CD14-positive monocyte (primary cell): ENCODE measurements at regions not wholly inside any gene's neighbourhood (a gene's known extent, or its start where the extent isn't known, plus 50 kb on each side); places are given as distances from the start of the nearest gene placed in this dataset.

Source experiments
- DNase-seq, 3 donors: peaks; one replicate each; pipeline ENCODE4 v3.0.0-alpha.2; 2011 to 2022
- H2AFZ ChIP-seq: 2 replicates; pipeline ENCODE4 v1.6.0; 2012; ENCODE audit warnings: mild to moderate bottlenecking, low read depth, low read length, inconsistent platforms; ENCODE audit not compliant: insufficient read depth, poor library complexity, severe bottlenecking
- H3K27ac ChIP-seq, 2 donors: 1 replicate in 1 of 2; 2 replicates in 1 of 2; pipeline ENCODE4 v1.5.1; 2012 to 2013; ENCODE audit warnings: low read length in 2 of 2, control low read depth in 1 of 2, inconsistent platforms in 1 of 2, low read depth in 1 of 2, mild to moderate bottlenecking in 1 of 2
- H3K27me3 ChIP-seq, 2 donors: one replicate each; pipeline versions ENCODE4 v1.6.0 to v1.6.1; 2011 to 2013; ENCODE audit warnings: low read length in 2 of 2; ENCODE audit not compliant: control insufficient read depth in 2 of 2, insufficient read depth in 2 of 2
- H3K36me3 ChIP-seq, 2 donors: replicated peaks in 1 of 2; 1 replicate in 1 of 2; 2 replicates in 1 of 2; pipeline versions ENCODE4 v1.5.1 to v1.6.1; 2012 to 2013; ENCODE audit warnings: low read length in 2 of 2, control low read depth in 1 of 2, inconsistent platforms in 1 of 2, mild to moderate bottlenecking in 1 of 2; ENCODE audit not compliant: insufficient read depth in 2 of 2, control insufficient read depth in 1 of 2
- H3K4me1 ChIP-seq, 2 donors: 1 replicate in 1 of 2; 2 replicates in 1 of 2; pipeline versions ENCODE4 v1.5.1 to v1.6.1; 2012 to 2013; ENCODE audit warnings: low read length in 2 of 2, control low read depth in 1 of 2, inconsistent platforms in 1 of 2, mild to moderate bottlenecking in 1 of 2, moderate library complexity in 1 of 2; ENCODE audit not compliant: insufficient read depth in 2 of 2, control insufficient read depth in 1 of 2
- H3K4me2 ChIP-seq: replicated peaks from 2 replicates; pipeline ENCODE3; 2012; ENCODE audit warnings: low read length, moderate library complexity, mild to moderate bottlenecking; ENCODE audit not compliant: poor library complexity, severe bottlenecking; ENCODE audit errors: extremely low read depth
- H3K4me3 ChIP-seq, 3 experiments: fragments of 200-600 bp in 1 of 3; sonication (generic) in 1 of 3; replicated peaks in 1 of 3; 1 replicate in 2 of 3; 2 replicates in 1 of 3; pipeline ENCODE4 v1.5.1; 2011 to 2013; ENCODE audit warnings: low read length in 3 of 3, mild to moderate bottlenecking in 3 of 3, control low read depth in 2 of 3, low read depth in 2 of 3, inconsistent platforms in 1 of 3, moderate library complexity in 1 of 3
- H3K79me2 ChIP-seq: 2 replicates; pipeline ENCODE4 v1.6.0; 2012; ENCODE audit warnings: mild to moderate bottlenecking, control low read depth, inconsistent platforms, low read length, moderate library complexity; ENCODE audit not compliant: insufficient read depth
- H3K9ac ChIP-seq: 2 replicates; pipeline ENCODE4 v1.6.0; 2017; ENCODE audit warnings: low read length, mild to moderate bottlenecking; ENCODE audit not compliant: insufficient read depth, poor library complexity, severe bottlenecking
- H3K9me3 ChIP-seq, 2 donors: replicated peaks in 1 of 2; 1 replicate in 1 of 2; 2 replicates in 1 of 2; pipeline versions ENCODE4 v1.5.1 to v1.6.1; 2012 to 2013; ENCODE audit warnings: low read length in 2 of 2, control low read depth in 1 of 2; ENCODE audit not compliant: control insufficient read depth in 1 of 2, insufficient read depth in 1 of 2
- H4K20me1 ChIP-seq: 2 replicates; pipeline ENCODE4 v1.6.0; 2012; ENCODE audit warnings: mild to moderate bottlenecking, low read length, control low read depth, moderate library complexity; ENCODE audit not compliant: insufficient read depth
- H3K27ac Mint-ChIP-seq, 7 donors: one replicate each; pipeline ENCODE4 v1.8.0; 2020; ENCODE audit warnings: mild to moderate bottlenecking in 7 of 7, mixed read lengths in 7 of 7, moderate library complexity in 6 of 7, inconsistent platforms in 2 of 7
- H3K27me3 Mint-ChIP-seq, 3 donors: one replicate each; pipeline ENCODE4 v1.8.0; 2021 to 2022; ENCODE audit warnings: low read depth in 3 of 3, mild to moderate bottlenecking in 3 of 3, mixed read lengths in 3 of 3, moderate library complexity in 3 of 3, inconsistent platforms in 1 of 3
- H3K36me3 Mint-ChIP-seq, 2 donors: one replicate each; pipeline ENCODE4 v1.8.0; 2020; ENCODE audit warnings: mixed read lengths in 2 of 2, inconsistent platforms in 1 of 2, mild to moderate bottlenecking in 1 of 2
- H3K4me1 Mint-ChIP-seq: one replicate; pipeline ENCODE4 v1.8.0; 2020; ENCODE audit warnings: mild to moderate bottlenecking, mixed read lengths
- H3K4me3 Mint-ChIP-seq, 2 donors: one replicate each; pipeline ENCODE4 v1.8.0; 2020; ENCODE audit warnings: mild to moderate bottlenecking in 2 of 2, mixed read lengths in 2 of 2, moderate library complexity in 1 of 2
- H3K9me3 Mint-ChIP-seq, 7 donors: one replicate each; pipeline ENCODE4 v1.8.0; 2020 to 2022; ENCODE audit warnings: mixed read lengths in 7 of 7, mild to moderate bottlenecking in 6 of 7, moderate library complexity in 6 of 7, inconsistent platforms in 2 of 7
- WGBS: methylation state at CpG from one replicate; pipeline ENCODE4 v1.1.5; 2013; ENCODE audit warnings: missing lambda C conversion rate; ENCODE audit not compliant: insufficient coverage; 5-methylcytosine and 5-hydroxymethylcytosine counted together
- intact Hi-C, 2 donors: fragments of 100-400 bp; cut with micrococcal nuclease; formaldehyde crosslinking; loops; one replicate each; pipeline versions ENCODE4 v1.15.0 to v1.15.1; 2023
- TF ChIP-seq, protein P1 (sequence below): fragments of 200-600 bp; IDR thresholded peaks from one replicate; pipeline ENCODE4 v1.8.0; 2022; ENCODE audit warnings: antibody characterized with exemption, mild to moderate bottlenecking

DNA sequence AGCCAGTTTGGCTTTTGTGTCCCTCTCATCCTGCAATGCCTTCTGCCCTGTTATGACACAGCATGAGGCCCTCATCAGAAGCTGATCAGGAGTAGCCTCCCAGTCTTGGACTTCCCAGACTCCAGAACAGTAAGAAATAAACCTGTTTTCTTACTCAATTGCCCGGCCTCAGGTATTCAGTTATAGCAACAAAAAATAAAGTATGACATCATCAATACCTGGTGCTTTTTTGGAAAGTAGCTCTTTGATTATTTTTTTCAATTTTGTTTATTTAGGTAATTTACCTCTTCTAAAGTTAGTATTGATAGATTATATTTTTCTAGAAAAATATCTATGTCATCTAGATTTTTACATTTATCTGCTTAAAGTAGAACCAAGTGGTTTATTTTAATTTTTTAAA, 112.8 kb upstream of the CES5A start:
- WGBS, result no CpG with 5 or more reads among the region's 1 CpG
- H3K27ac Mint-ChIP-seq, result no peak overlapping the region
- Histone ChIP-seq H3K9ac (no peak overlapping the region), H3K4me2 (no peak overlapping the region), H3K27me3 (no peaks in the 10 kb centered on the region), H2AFZ (no peak overlapping the region), H3K27ac (no peak overlapping the region), H3K79me2 (no peaks in the 10 kb centered on the region), H3K36me3 (no peaks in the 10 kb centered on the region), H3K4me1 (no peaks in the 10 kb centered on the region), H3K9me3 (peaks cover 0 to 9% of the 10 kb centered on the region in 2 donors), H3K4me3 (no peak overlapping the region), H4K20me1 (no peaks in the 10 kb centered on the region)
- H3K4me1 Mint-ChIP-seq, result no peaks in the 10 kb centered on the region
- DNase-seq, result no peak
- no peak overlapping the region for H3K4me3 Mint-ChIP-seq
- H3K27me3 Mint-ChIP-seq, result peaks cover 2 to 9% (median 7%) of the 10 kb centered on the region in 3 donors
- TF ChIP-seq, protein P1, sequence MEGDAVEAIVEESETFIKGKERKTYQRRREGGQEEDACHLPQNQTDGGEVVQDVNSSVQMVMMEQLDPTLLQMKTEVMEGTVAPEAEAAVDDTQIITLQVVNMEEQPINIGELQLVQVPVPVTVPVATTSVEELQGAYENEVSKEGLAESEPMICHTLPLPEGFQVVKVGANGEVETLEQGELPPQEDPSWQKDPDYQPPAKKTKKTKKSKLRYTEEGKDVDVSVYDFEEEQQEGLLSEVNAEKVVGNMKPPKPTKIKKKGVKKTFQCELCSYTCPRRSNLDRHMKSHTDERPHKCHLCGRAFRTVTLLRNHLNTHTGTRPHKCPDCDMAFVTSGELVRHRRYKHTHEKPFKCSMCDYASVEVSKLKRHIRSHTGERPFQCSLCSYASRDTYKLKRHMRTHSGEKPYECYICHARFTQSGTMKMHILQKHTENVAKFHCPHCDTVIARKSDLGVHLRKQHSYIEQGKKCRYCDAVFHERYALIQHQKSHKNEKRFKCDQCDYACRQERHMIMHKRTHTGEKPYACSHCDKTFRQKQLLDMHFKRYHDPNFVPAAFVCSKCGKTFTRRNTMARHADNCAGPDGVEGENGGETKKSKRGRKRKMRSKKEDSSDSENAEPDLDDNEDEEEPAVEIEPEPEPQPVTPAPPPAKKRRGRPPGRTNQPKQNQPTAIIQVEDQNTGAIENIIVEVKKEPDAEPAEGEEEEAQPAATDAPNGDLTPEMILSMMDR, result no peak
- peaks cover 2 to 14% (median 9%) of the 10 kb centered on the region in 7 donors for H3K9me3 Mint-ChIP-seq
- no peaks in the 10 kb centered on the region for H3K36me3 Mint-ChIP-seq
- intact Hi-C loops, result no loop called here

DNA sequence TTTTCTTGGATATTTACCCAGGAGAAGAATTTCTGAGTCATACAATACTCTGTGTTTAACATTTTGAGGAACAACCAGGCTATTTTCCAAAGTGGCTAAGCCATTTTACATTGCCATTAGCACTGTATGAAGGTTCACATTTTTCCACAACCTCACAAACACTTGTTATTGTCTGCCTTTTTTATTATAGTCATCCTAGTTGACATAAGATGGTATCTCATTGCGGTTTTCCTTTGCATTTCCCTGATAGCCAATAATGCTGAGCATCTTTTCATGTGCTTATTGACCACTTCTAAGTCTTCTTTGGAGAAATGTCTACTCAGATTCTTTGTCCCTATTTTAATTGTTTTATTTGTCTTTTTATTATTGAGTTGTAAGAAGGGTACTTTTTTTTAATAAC, 107.4 kb upstream of the CES5A start:
- H3K4me3 Mint-ChIP-seq, result no peak overlapping the region
- intact Hi-C loops, result no loop called here
- H3K4me1 Mint-ChIP-seq, result no peaks in the 10 kb centered on the region
- H3K27me3 Mint-ChIP-seq, result peaks cover 0 to 7% (median 6%) of the 10 kb centered on the region in 3 donors
- TF ChIP-seq, protein P1, result no peak
- no peaks in the 10 kb centered on the region for H3K36me3 ChIP-seq
- no peaks in the 10 kb centered on the region for H3K4me1 ChIP-seq
- H3K27me3 ChIP-seq, result no peaks in the 10 kb centered on the region
- H3K4me2 ChIP-seq, result no peak overlapping the region
- H3K79me2 ChIP-seq, result no peaks in the 10 kb centered on the region
- H3K4me3 ChIP-seq, result no peak overlapping the region
- no CpG with 5 or more reads among the region's 1 CpG for WGBS
- no peaks in the 10 kb centered on the region for H4K20me1 ChIP-seq
- no peak overlapping the region for H2AFZ ChIP-seq
- no peaks in the 10 kb centered on the region for H3K9me3 ChIP-seq
- peaks cover 0 to 6% (median 0%) of the 10 kb centered on the region in 7 donors for H3K9me3 Mint-ChIP-seq
- H3K27ac Mint-ChIP-seq, result no peak overlapping the region
- H3K27ac ChIP-seq, result no peak overlapping the region
- DNase-seq, result no peak
- H3K9ac ChIP-seq, result no peak overlapping the region
- H3K36me3 Mint-ChIP-seq, result no peaks in the 10 kb centered on the region
